ENCODE measurements at regions not wholly inside any gene's neighbourhood (a gene's known extent, or its start where the extent isn't known, plus 50 kb on each side); places are given as distances from the start of the nearest gene placed in this dataset.

- H3K36me3 ChIP-seq, result no peaks in the 10 kb centered on the region
- in situ Hi-C loops (cut with MboI; ENCODE audit: low sequenced_read_pairs in 4 of 4) (no loop called here), intact Hi-C loops (cut with DNase I; ENCODE audit: low total_unique reads) (no loop called here)
- TF ChIP-seq POLR2A (IDR thresholded peaks at IDR 0.05) (no peak), CTCF (IDR thresholded peaks at IDR 0.05 in 4 of 5, conservative IDR thresholded peaks at IDR 0.05 in 1 of 5) (no peak)
- H3K9me3 ChIP-seq, result no peaks in the 10 kb centered on the region
- DNase-seq (no peak), ATAC-seq (no peak)
- no peak overlapping the region for H3K4me3 ChIP-seq
- no peak overlapping the region for H3K27ac ChIP-seq
- no peaks in the 10 kb centered on the region for H3K4me1 ChIP-seq
- H3K27me3 ChIP-seq, result no peaks in the 10 kb centered on the region
These were observed 976.6 kb downstream of the FAM181B start for GRCh38 chr11:81756864-81757595.

- Histone ChIP-seq H3K9me3 (no peaks in the 10 kb centered on the region), H3K4me3 (no peak overlapping the region), H3K4me1 (no peaks in the 10 kb centered on the region), H3K27me3 (no peaks in the 10 kb centered on the region), H3K36me3 (no peaks in the 10 kb centered on the region), H3K27ac (no peak overlapping the region)
- intact Hi-C loops (cut with DNase I; ENCODE audit: low total_unique reads), result no loop called here
- TF ChIP-seq CTCF (IDR thresholded peaks at IDR 0.05 in 4 of 5, conservative IDR thresholded peaks at IDR 0.05 in 1 of 5) (no peak), POLR2A (IDR thresholded peaks at IDR 0.05) (no peak)
- in situ Hi-C loops (cut with MboI; ENCODE audit: low sequenced_read_pairs in 4 of 4), result no loop called here
- ATAC-seq, result no peak
- no peak for DNase-seq
These were observed 984.4 kb downstream of the FAM181B start for GRCh38 chr11:81749245-81749644.

GRCh38 chr11:81744336-81745116, 989.1 kb downstream of the FAM181B start:
- in situ Hi-C loops (cut with MboI; ENCODE audit: low sequenced_read_pairs in 4 of 4), result no loop called here
- DNase-seq (no peak), ATAC-seq (no peak)
- no peaks in the 10 kb centered on the region for H3K4me1 ChIP-seq
- TF ChIP-seq POLR2A (IDR thresholded peaks at IDR 0.05) (no peak), CTCF (IDR thresholded peaks at IDR 0.05 in 4 of 5, conservative IDR thresholded peaks at IDR 0.05 in 1 of 5) (no peak)
- intact Hi-C loops (cut with DNase I; ENCODE audit: low total_unique reads), result no loop called here
- H3K27ac ChIP-seq, result no peak overlapping the region
- no peaks in the 10 kb centered on the region for H3K9me3 ChIP-seq
- no peaks in the 10 kb centered on the region for H3K27me3 ChIP-seq
- no peaks in the 10 kb centered on the region for H3K36me3 ChIP-seq
- H3K4me3 ChIP-seq, result no peak overlapping the region

- TF ChIP-seq POLR2A (IDR thresholded peaks at IDR 0.05) (no peak), CTCF (IDR thresholded peaks at IDR 0.05 in 4 of 5, conservative IDR thresholded peaks at IDR 0.05 in 1 of 5) (no peak)
- no peak overlapping the region for H3K27ac ChIP-seq
- H3K4me3 ChIP-seq, result no peak overlapping the region
- ATAC-seq (no peak), DNase-seq (no peak)
- intact Hi-C loops (cut with DNase I; ENCODE audit: low total_unique reads), result no loop called here
- in situ Hi-C loops (cut with MboI; ENCODE audit: low sequenced_read_pairs in 4 of 4), result no loop called here
- no peaks in the 10 kb centered on the region for H3K36me3 ChIP-seq
- H3K9me3 ChIP-seq, result no peaks in the 10 kb centered on the region
- H3K4me1 ChIP-seq, result no peaks in the 10 kb centered on the region
- H3K27me3 ChIP-seq, result no peaks in the 10 kb centered on the region
These were observed 1008.0 kb downstream of the FAM181B start for GRCh38 chr11:81725701-81726100.

All from gastrocnemius medialis (tissue), 4 donors.